ENCODE measurements at regions not wholly inside any gene's neighbourhood (a gene's known extent, or its start where the extent isn't known, plus 50 kb on each side); places are given as distances from the start of the nearest gene placed in this dataset.

- no peak for DNase-seq
These were observed 240.1 kb upstream of the PHYHIPL start for GRCh38 chr10:58936364-58936763.

- no peak for DNase-seq
These were observed 239.0 kb upstream of the PHYHIPL start for GRCh38 chr10:58937423-58937822.

- no peak for DNase-seq
These were observed 233.7 kb upstream of the PHYHIPL start for GRCh38 chr10:58942724-58943123.

- no peak for DNase-seq
These were observed 233.1 kb upstream of the PHYHIPL start for GRCh38 chr10:58943256-58943890.

- no peak for DNase-seq
These were observed 232.5 kb upstream of the PHYHIPL start for GRCh38 chr10:58943960-58944359.

- no peak for DNase-seq
These were observed 228.1 kb upstream of the PHYHIPL start for GRCh38 chr10:58948303-58948702.

- no peak for DNase-seq
These were observed 225.8 kb upstream of the PHYHIPL start for GRCh38 chr10:58950618-58951017.

GRCh38 chr10:58951087-58951486, 225.4 kb upstream of the PHYHIPL start:
- DNase-seq = no peak

GRCh38 chr10:58951746-58952145, 224.7 kb upstream of the PHYHIPL start:
- no peak for DNase-seq

GRCh38 chr10:58952162-58952601, 224.3 kb upstream of the PHYHIPL start:
- DNase-seq = no peak

GRCh38 chr10:58952747-58953466, 223.5 kb upstream of the PHYHIPL start:
- peak; percentile 42 for DNase-seq

GRCh38 chr10:58954178-58954577, 222.3 kb upstream of the PHYHIPL start:
- DNase-seq = no peak

- no peak for DNase-seq
These were observed 220.8 kb upstream of the PHYHIPL start for GRCh38 chr10:58955615-58956014.

GRCh38 chr10:58956926-58957325, 219.5 kb upstream of the PHYHIPL start:
- DNase-seq = no peak

GRCh38 chr10:58957517-58957916, 218.9 kb upstream of the PHYHIPL start:
- DNase-seq = no peak

GRCh38 chr10:58963101-58963534, 213.3 kb upstream of the PHYHIPL start:
- no peak for DNase-seq

- DNase-seq = no peak
These were observed 212.7 kb upstream of the PHYHIPL start for GRCh38 chr10:58963723-58964124.

- no peak for DNase-seq
These were observed 210.6 kb upstream of the PHYHIPL start for GRCh38 chr10:58965855-58966254.

- no peak for DNase-seq
These were observed 208.7 kb upstream of the PHYHIPL start for GRCh38 chr10:58967551-58968388.

- DNase-seq = no peak
These were observed 208.1 kb upstream of the PHYHIPL start for GRCh38 chr10:58968389-58968755.

GRCh38 chr10:58969576-58969975, 206.9 kb upstream of the PHYHIPL start:
- no peak for DNase-seq

- DNase-seq = no peak
These were observed 206.1 kb upstream of the PHYHIPL start for GRCh38 chr10:58970160-58970915.

- no peak for DNase-seq
These were observed 205.2 kb upstream of the PHYHIPL start for GRCh38 chr10:58971211-58971610.
